ENCODE measurements at regions not wholly inside any gene's neighbourhood (a gene's known extent, or its start where the extent isn't known, plus 50 kb on each side); places are given as distances from the start of the nearest gene placed in this dataset.

DNA sequence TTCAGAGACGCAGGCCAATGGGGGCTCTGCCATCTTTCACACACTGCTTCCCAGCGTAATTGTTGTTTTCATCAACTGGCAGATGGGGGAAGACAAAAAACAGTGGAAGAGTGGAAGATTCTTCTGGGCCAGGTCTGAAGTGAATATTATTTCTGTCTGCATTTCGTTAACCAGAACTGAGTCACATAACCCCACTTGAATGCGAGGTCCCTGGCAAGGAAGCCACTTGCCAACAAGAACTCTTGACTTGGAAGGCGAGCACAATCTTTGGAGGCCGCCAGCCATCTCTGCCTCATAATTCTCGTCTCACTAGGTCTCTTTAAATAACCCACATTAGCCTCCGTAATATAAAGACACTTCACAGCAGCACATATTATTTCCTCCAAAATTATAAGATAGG lies 75.4 kb downstream of the CYB561 start:
- Histone ChIP-seq H3K4me1 (peaks cover 0 to 17% (median 9%) of the 10 kb centered on the region in 4 donors), H3K4me3 (no peak overlapping the region), H3K36me3 (no peaks in the 10 kb centered on the region), H3K27me3 (no peaks in the 10 kb centered on the region), H3K27ac (replicated peaks in 1 of 4) (no peak overlapping the region), H3K9me3 (no peaks in the 10 kb centered on the region)
- WGBS: 98% methylated on average over 8 of the region's 8 CpGs
- intact Hi-C loops (cut with DNase I): no loop called here
- DNase-seq (ENCODE audit: extremely low spot score): no peak
- TF ChIP-seq POLR2AphosphoS5 (IDR thresholded peaks at IDR 0.05) (no peak), EP300 (IDR thresholded peaks at IDR 0.05) (no peak), POLR2A (IDR thresholded peaks at IDR 0.05; ENCODE audit: low read depth) (no peak), CTCF (IDR thresholded peaks at IDR 0.05) (no peak)

GRCh38 chr17:63376949-63377348 lies 69.2 kb downstream of the CYB561 start:
- no peak overlapping the region for H3K4me3 ChIP-seq
- no peak overlapping the region for H3K27ac ChIP-seq (replicated peaks in 1 of 4)
- WGBS: 93% methylated on average over 3 of the region's 3 CpGs
- peaks cover 0 to 15% (median 3%) of the 10 kb centered on the region in 4 donors for H3K36me3 ChIP-seq
- intact Hi-C loops (cut with DNase I): no loop called here
- no peaks in the 10 kb centered on the region for H3K9me3 ChIP-seq
- no peaks in the 10 kb centered on the region for H3K27me3 ChIP-seq
- no peak for DNase-seq (ENCODE audit: extremely low spot score)
- peaks cover 0 to 6% (median 0%) of the 10 kb centered on the region in 4 donors for H3K4me1 ChIP-seq
- TF ChIP-seq EP300 (IDR thresholded peaks at IDR 0.05) (no peak), CTCF (IDR thresholded peaks at IDR 0.05) (no peak), POLR2A (IDR thresholded peaks at IDR 0.05; ENCODE audit: low read depth) (no peak), POLR2AphosphoS5 (IDR thresholded peaks at IDR 0.05) (no peak)

GRCh38 chr17:63378411-63379375 lies 67.4 kb downstream of the CYB561 start:
- DNase-seq (ENCODE audit: extremely low spot score): no peak
- Histone ChIP-seq H3K27me3 (no peaks in the 10 kb centered on the region), H3K9me3 (no peaks in the 10 kb centered on the region), H3K4me1 (peaks cover 0 to 6% (median 0%) of the 10 kb centered on the region in 4 donors), H3K27ac (replicated peaks in 1 of 4) (no peak overlapping the region), H3K36me3 (peaks cover 0 to 15% (median 3%) of the 10 kb centered on the region in 4 donors), H3K4me3 (no peak overlapping the region)
- intact Hi-C loops (cut with DNase I): no loop called here
- TF ChIP-seq POLR2A (IDR thresholded peaks at IDR 0.05; ENCODE audit: low read depth) (no peak), CTCF (IDR thresholded peaks at IDR 0.05) (no peak), POLR2AphosphoS5 (IDR thresholded peaks at IDR 0.05) (no peak), EP300 (IDR thresholded peaks at IDR 0.05) (no peak)
- WGBS: 90% methylated on average over 3 of the region's 3 CpGs

GRCh38 chr17:63379636-63380035 lies 66.5 kb downstream of the CYB561 start:
- Histone ChIP-seq H3K4me3 (no peak overlapping the region), H3K27ac (replicated peaks in 1 of 4) (no peak overlapping the region), H3K9me3 (no peaks in the 10 kb centered on the region), H3K4me1 (peaks cover 0 to 6% (median 0%) of the 10 kb centered on the region in 4 donors), H3K36me3 (peaks cover 0 to 15% (median 3%) of the 10 kb centered on the region in 4 donors), H3K27me3 (no peaks in the 10 kb centered on the region)
- intact Hi-C loops (cut with DNase I): no loop called here
- TF ChIP-seq CTCF (IDR thresholded peaks at IDR 0.05): no peak
- no peak for TF ChIP-seq POLR2A (IDR thresholded peaks at IDR 0.05; ENCODE audit: low read depth)
- TF ChIP-seq POLR2AphosphoS5 (IDR thresholded peaks at IDR 0.05): no peak
- TF ChIP-seq EP300 (IDR thresholded peaks at IDR 0.05): no peak
- DNase-seq (ENCODE audit: extremely low spot score): no peak
- WGBS: 100% methylated on average over 5 of the region's 5 CpGs
